ENCODE measurements at regions not wholly inside any gene's neighbourhood (a gene's known extent, or its start where the extent isn't known, plus 50 kb on each side); places are given as distances from the start of the nearest gene placed in this dataset.
A peak's percentile ranks its signal among the peaks of the same experiment; 100 is the strongest.
"Not testable (repeated sequence)": the region's sequence is repeated elsewhere in the genome, so short reads cannot be mapped to it uniquely, and the experiment has no call there.

DNA sequence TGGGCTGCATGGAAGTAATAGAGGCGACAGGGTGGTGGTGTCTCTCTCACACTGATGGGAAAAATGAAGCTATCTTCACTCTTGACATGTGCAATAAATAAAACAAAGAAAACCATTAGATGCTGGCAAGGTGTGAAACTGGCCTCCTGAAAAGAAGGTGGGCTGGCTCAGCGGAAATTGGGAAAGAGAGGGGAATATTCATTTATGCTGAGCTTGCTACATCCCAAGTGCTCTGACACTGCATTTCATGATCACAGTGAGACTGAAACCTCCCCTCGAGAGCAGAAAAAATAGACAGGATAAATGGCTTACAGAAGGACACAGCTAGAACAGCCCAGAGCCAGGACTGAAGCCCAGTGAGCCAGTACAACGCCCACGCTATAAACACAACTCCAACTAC is 112.1 kb upstream of the SMLR1 start:
- DNase-seq (ENCODE audit: low read depth): no peak

DNA sequence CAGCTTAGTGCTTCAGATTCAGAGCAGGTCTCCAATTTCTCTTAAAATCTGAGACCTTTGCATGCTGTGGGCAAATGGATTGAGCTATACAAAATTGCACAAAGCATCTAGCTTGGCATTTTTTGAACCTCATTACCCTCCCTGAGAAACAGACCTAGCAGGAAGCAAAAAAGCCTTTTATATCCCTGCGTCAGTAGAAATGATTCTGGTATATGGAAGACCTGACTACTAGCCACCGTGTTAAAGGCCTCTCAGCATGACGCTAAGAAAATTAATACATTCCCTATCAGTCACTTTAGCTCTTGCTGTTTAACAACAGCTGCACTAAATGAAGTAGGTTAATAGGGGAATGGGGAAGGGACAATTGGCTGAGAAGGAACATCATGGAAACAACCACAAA is 110.7 kb upstream of the SMLR1 start:
- no peak for DNase-seq (ENCODE audit: low read depth)

DNA sequence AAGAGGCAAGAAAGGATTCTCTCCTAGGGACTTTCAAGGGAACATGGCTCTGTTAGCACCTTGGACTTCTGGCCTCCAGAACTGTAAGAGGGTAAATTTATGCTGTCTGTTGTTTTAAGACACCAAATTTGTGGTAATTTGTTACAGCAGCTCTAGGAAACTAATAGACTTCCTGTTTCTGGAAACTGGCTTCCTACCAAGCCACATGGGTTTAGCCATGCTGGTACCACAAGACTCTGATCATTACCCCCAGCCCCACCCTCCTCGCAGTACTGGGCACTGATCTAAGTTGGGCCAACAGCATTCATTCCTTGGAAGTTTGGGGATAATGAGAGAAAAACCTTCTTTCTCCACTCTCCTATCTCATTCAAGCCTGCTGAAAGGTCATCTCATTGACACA is 109.5 kb upstream of the SMLR1 start:
- peak; percentile 15 for DNase-seq (ENCODE audit: low read depth)

DNA sequence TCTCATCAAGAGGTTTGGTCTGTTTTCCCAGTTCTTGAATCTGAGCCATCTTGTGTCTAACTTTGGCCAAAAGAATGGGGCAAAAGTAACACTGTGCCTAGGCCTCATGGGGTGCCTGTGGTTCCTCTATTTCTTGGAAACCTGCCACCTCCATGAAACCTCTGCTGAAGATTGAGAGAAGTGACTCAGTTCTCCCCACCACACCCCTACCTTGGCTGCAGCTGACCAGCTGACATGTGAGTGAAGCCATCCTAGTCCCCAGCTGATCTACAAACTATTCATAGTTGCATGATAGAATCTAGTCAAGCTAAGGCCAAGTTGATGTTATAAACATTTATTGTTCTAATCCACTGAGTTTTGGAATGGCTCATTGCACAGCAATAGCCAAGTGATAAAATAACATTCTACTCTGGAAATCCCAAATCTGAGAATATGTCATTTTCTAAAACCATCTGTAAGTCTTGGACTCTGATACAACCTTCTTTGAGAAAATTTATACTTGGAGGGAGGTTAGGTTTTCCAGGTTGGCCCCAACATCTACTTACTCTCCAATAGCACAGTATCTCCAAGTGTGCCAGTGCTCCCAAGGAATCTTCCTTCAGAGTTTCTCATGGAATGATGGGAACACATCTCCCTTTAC is 107.0 kb upstream of the SMLR1 start:
- DNase-seq (ENCODE audit: low read depth): no peak

DNA sequence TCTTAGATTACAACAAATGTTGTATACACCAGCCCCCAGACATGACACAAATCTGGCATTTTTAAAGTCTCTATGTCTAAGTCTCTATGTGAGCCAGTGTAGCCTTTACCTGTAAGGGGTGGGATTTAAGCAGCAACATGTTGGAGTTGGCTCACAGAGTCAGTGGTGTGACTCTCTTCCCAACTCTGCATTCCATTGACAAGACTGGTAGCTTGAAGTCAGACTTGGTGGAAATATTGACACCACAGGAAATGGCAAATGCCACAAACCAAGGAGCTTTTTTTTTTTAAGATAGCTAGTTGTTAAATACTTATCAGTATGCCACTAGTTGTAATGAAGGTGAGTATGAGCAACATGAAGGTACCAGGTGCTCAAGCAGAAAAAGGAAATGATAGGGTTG is 103.1 kb upstream of the SMLR1 start:
- DNase-seq (ENCODE audit: low read depth): no peak

DNA sequence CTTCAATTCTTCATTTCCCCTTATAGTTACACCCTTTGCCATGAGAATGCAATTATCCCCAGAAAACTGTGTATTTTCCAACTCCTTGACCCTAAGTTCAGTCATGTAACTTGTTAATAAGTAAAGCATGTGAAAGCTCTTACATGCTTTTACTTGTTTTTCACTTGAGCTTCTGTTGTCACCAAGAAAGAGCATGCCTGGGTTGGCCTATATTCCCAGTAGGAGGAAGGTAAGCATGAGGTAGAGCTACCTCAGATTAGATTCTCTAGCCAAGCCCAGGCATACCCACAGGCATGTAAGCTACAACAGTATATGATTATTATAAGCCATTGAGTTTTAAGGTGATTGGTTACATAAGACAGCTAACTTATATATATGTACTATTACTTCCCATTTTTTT is 101.7 kb upstream of the SMLR1 start:
- no peak for DNase-seq (ENCODE audit: low read depth)

DNA sequence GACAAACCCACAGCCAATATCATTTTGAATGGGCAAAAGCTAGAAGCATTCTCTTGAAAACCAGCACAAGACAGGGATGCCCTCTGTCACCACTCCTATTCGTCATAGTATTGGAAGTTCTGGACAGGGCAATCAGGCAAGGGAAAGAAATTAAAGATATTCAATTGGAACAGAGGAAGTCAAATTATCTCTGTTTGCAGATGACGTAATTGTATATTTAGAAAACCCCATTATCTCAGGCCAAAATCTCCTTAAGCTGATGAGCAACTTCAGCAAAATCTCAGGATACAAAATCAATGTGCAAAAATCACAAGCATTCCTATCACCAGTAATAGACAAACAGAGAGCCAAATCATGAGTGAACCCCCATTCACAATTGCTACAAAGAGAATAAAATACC is 99.1 kb upstream of the SMLR1 start:
- DNase-seq (ENCODE audit: low read depth): not testable (repeated sequence)

DNA sequence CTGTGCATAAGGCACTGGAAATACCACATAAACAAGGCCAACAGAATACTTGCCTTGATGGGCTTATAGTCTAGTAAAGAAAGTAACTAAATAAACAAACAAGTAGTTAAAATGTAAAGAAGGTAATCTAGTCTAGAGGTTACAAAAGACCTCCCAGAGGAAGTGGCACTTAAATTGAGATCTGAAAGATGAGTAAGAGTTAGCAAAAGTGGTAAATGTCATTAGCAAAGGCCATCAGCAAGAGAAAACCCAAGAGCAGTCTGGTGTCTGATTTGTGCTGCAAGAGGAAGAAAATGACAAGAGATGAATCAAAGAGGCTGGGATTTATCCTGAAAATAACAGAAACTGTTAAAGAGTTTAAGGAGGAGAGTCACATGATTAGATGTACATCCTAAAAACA is 96.6 kb upstream of the SMLR1 start:
- DNase-seq (ENCODE audit: low read depth): no peak

DNA sequence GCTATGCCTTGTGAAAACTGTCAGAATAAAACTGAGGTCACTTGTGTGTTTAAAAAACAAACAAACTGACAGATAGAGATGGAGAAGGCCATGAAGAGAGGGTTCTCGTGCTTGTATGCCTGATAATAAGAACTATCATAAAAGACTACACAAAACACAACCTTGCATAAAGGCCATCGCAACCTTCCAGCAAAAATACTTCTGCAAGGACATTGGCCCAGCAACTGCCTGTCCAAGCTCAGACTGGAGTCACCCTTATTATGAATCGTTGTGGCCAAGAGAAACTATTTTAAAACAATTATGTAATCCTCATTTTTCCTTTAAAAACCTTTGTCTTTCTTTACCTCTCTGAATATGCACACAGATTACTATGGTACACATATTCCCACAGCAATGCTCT is 93.0 kb upstream of the SMLR1 start:
- DNase-seq (ENCODE audit: low read depth): no peak

DNA sequence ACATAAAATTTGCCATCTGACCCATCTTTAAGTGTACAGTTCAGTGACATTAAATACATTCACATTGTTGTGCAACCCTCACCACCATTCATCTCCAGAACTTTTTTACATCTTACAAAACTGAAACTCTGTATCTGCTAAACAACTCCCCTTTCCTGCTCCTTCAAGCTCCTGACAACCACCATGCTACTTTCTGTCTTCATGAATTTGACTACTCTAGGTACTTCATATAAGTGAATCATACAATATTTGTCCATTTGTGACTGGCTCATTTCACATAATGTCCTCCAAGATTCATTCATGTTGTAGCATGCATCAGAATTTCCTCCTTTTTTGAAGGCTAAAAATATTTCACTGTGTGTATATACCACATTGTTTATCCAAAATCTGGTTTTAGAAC is 86.9 kb upstream of the SMLR1 start:
- DNase-seq (ENCODE audit: low read depth): no peak

DNA sequence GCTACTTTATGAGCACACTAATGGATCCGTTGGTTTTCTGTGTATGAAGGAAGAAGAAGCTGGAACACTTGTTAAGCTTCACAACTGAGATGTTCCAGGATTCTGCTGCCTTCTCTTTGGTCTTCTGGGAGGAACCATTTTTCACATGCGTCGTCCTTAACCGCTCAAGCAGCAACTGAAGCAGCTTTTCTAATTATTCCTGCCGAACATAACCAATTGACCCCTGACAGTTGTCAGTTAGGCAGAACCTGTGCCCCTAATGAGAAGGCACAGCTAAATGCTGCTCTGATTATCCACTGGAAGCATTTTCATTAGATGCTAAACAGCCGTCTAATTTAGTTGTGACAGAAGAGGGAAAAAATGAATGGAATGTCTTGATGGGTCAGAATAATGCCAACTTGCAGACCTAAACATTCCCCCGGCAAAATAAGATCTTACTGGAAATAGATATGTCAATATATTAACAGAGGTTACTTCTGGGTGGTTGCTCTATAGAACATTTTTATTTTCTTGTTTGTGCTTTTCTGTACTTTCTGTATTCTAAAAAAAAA is 85.0 kb upstream of the SMLR1 start:
- no peak for DNase-seq (ENCODE audit: low read depth)

DNA sequence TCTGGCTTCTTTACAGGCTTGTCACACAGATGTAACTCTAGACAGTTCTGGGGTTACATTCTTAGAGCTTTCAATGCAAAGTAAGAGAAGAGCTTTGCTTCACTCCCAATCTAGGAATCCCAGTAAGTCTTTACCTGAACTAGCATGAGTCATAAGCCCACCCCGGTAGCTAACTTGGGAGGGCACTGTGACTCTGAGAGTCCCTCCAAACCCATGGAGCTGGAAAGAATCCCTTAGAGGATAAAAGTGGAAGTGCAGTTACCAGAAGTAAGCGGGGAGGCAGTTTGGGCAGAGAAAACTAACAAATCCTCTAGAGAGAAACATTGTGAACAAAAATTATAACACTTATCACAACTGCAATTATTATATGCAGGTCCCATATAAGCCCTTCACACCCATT is 84.0 kb upstream of the SMLR1 start:
- peak; percentile 16 for DNase-seq (ENCODE audit: low read depth)

DNA sequence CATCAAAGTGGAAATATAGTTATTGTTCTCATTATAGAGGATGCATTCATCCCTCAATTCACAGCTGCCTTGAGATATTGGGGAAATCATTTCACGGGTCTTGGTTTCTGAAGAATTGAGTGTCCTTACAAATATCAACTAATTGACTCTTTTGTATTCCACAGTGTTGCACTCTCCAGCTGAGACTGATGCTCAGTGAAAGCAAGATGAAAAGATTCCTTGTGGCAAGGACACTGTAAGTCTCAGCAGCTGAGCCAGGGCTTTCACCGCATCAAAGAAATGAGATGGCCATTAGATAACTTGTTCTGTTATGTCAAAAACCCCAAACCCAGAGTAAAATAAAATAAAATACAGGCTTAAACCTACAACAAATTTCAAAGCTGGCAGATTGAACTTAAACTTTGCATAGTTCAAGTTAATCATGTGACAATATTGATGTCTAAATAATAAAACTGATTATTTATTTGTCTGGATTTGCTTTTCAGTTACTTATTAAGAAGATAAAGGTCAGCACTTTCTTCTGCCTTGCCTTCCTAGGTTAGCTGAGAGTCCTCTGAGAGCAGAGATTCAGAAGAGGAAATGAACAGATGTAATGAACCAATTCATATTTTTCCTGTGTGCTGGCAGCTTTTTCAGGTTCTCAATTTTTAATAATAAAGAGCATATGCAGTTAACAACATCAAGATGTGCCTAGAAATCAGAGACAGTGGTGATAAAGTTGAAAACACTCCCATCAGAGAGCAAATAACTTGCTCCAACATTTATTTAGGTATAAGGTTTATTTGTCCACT is 82.4 kb upstream of the SMLR1 start:
- no peak for DNase-seq (ENCODE audit: low read depth)

DNA sequence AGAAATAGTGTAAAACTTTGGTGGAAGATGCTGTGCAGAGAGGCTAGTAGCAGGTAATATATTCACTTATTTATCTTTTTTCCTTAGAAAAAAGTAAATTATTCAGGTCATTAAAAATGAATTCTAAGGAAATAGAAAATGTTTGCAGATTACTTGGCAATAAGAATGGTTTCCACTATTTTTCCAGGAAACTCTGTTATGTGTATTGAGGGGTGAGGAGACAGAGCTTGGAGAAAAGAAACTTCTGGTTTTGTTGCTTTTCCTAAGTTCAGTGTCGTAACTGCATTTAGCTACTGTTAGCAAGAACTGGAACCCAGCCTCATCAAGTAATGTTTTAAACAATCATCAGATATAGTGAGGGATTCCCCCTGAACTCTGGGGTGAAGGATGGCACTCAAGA is 79.2 kb upstream of the SMLR1 start:
- no peak for DNase-seq (ENCODE audit: low read depth)

DNA sequence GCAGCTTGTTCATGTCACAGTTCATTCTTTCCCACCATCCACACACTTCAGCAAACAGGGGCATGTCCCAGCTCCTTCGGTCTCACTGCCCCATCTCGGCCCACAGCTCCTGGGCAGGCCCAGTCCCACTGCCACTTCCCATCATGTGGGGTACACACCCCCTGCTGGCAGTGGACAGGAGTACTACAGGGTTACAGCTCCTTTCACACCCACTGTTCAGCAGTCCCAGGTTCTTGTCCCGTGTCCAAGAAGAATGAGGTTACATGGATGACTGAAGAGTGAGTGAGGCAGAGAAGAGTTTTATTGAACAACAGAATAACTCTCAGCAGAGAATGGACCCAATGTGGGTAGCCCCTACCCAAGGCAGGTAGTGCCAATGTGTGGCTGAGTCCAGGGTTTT is 77.8 kb upstream of the SMLR1 start:
- DNase-seq (ENCODE audit: low read depth): no peak

DNA sequence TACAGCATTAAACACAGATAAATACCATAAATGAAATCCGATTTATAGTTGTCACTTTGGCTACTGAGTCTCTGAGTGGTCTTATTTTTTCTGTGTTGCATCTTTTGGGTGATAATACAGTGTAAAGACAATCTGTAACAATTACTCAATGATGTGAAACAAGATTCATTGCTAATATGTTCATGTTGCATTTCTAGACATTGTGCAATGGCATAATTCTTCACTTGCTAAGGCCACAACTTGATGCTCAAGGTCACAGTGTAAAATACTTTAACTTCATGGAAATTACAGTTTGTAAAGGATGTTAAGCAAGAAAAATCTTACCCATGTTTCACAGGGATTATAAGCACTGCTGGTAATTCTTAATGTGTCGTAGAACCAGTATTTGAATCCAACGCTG is 74.9 kb upstream of the SMLR1 start:
- DNase-seq (ENCODE audit: low read depth): no peak

DNA sequence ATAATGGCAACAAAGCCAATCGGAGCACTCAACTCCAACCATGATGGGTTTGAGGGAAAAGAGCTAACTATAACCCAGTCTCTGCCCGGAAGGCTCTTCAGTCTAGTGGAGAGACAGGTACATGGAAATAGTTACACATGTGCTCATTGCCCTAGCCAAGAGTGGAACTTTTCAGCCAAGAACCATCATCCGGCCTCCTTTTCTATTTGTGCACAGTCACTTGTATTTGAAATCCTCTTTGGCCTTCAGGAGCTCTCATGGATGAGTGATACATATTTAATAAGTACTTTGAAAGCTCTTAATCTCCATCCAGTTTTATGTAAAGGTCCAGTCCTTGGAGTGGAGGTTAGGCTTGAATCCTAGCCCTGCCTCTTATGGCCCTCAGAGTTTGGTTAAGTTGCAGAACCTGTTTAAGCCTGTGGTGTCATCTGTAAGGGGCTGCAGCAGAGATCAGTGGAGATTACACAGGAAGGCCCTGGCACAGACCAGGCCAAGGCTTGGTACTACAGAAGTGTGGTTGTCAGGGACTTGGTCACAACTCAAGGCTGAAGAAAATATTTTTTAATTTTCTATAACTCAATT is 72.3 kb upstream of the SMLR1 start:
- DNase-seq (ENCODE audit: low read depth): no peak

DNA sequence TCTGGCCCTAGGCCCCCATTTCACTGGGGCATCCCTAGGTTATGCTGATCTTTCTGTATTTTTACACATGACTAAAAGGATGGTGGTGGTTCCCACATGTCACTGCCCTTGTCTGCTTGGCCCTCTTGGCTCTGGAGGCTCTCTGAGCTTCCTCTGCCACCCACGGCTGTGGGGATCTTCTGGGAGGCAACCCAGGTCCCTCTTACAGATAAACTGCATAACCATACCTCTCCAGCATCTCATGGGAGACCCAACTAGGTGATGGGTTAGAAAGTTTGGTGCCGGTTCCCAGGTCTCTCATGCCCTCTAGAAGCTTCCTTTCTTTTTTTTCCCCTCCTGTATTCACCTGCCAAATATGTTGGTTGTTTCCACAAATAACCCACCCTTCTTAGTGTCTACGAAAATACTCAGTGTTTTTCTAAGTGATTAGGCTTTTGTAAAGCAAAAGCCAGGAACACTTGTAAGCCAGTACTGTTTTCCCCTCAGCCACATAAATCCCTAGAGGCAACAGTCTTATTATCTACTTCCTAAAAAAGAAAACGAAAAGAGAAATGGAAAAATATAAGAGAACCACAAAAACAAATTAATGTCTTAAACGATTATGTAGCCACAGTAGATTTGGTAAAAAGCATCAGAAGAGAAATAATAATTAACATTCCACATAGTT is 71.7 kb upstream of the SMLR1 start:
- no peak for DNase-seq (ENCODE audit: low read depth)

DNA sequence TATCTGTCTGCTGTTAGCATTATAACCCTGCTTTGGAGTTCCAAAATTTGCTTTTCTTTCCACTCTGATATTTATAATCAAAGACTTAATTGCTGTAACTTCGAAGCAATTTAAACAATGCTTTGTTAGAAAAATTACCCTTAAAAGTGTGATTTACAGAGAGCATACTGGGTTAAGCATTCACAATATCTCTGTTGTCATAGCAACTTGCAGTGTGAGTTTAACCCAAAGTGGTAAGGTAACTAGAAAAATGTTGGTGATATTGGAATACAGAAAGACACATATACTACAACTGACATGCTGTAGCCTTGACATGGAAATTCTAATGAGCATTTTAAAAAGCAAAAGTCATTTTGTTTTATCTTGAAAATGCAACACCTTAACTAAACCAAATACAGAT is 70.4 kb upstream of the SMLR1 start:
- DNase-seq (ENCODE audit: low read depth): no peak

DNA sequence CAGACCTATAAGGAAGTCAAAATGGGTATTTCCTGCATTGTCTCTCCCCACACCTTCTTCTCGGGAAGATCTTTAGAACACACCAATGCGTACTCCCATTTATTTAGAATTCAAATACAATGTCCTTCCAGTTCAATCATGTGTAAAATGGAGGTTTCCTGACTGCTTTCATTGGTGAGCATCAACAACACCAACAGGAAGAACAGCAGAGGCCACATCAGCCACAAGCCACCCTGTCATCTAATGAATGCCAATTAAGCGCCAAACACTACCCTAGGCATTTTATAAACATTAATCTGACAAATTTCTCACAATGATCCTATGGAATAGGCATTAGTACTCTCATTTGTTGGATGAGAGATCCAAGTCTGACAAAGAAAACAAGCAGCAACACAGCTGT is 68.4 kb upstream of the SMLR1 start:
- no peak for DNase-seq (ENCODE audit: low read depth)

DNA sequence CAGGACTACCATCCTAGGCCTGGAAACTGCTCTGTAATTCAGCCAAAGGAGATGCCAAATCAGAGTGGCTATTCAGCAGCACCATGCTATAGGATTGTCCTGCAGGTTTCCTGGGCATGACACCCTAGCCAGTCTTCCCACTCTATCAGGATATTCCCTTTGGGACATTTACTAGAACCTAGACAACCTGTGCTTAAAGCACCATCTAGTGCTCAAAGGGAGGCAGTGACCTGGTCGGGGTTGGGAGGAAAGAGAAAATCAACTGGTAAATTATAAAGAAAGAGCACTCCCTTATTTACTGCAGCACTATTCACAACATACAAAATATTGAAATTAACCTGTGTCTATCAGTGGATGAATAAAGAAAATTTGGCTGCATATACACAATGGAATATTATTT is 67.2 kb upstream of the SMLR1 start:
- DNase-seq (ENCODE audit: low read depth): peak; percentile 17

DNA sequence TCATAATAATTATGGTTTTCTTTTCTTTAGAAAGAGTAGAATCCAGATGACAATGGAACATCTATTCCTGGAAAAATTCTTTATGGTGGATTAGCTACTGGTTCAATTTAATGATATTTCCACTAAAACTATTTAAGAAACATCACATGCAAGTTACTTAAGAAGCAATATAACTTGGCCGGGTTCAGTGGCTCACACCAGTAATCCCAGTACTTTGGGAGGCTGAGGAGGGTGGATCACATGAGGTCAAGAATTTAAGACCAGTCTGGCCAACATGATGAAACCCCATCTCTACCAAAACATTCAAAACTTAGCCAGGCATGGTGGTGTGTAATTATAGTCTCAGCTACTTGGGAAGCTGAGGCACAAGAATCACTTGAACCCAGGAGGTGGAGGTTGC is 65.9 kb upstream of the SMLR1 start:
- DNase-seq (ENCODE audit: low read depth): no peak
